Neural cell (in vitro differentiated cells): ENCODE measurements at regions not wholly inside any gene's neighbourhood (a gene's known extent, or its start where the extent isn't known, plus 50 kb on each side); places are given as distances from the start of the nearest gene placed in this dataset.

Source experiments
- H2AFZ ChIP-seq: fragments of 200-600, 300-800 bp; sonication (generic), shearing (Covaris generic); 2 replicates; pipeline ENCODE4 v1.6.0; 2014; ENCODE audit warnings: low read depth, mild to moderate bottlenecking, antibody characterized with exemption, low read length, moderate library complexity
- H3F3A ChIP-seq: fragments of 200-600 bp; shearing (Covaris generic); 2 replicates; pipeline ENCODE4 v1.6.1; 2016; ENCODE audit warnings: mild to moderate bottlenecking, moderate library complexity, mixed read lengths, antibody characterized with exemption, low read length; ENCODE audit not compliant: insufficient read depth, poor library complexity, severe bottlenecking
- H3K27ac ChIP-seq: fragments of 200-600, 300-800 bp; sonication (generic), shearing (Covaris generic); 2 replicates; pipeline ENCODE4 v1.5.1; 2014; ENCODE audit warnings: mild to moderate bottlenecking, low read length, moderate library complexity
- H3K27me3 ChIP-seq: fragments of 300-800, 200-600 bp; sonication (generic), shearing (Covaris generic); 2 replicates; pipeline ENCODE4 v1.6.0; 2014; ENCODE audit warnings: mild to moderate bottlenecking, low read depth, low read length, moderate library complexity; ENCODE audit not compliant: insufficient read depth
- H3K36me3 ChIP-seq: fragments of 300-800, 200-600 bp; sonication (generic), shearing (Covaris generic); 2 replicates; pipeline ENCODE4 v1.5.1; 2014; ENCODE audit warnings: mild to moderate bottlenecking, antibody characterized with exemption, low read length, moderate library complexity; ENCODE audit not compliant: insufficient read depth
- H3K4me2 ChIP-seq: fragments of 300-800, 200-600 bp; sonication (generic), shearing (Covaris generic); 2 replicates; pipeline ENCODE4 v1.6.0; 2014; ENCODE audit warnings: mild to moderate bottlenecking, low read length
- H3K4me3 ChIP-seq: fragments of 300-800, 200-600 bp; sonication (generic), shearing (Covaris generic); 2 replicates; pipeline ENCODE4 v1.5.1; 2014; ENCODE audit warnings: mild to moderate bottlenecking, low read length, moderate library complexity
- H3K79me2 ChIP-seq: fragments of 200-600 bp; shearing (Covaris generic); replicated peaks from 2 replicates; pipeline ENCODE4 v1.6.0; 2014; ENCODE audit warnings: mild to moderate bottlenecking, low read length, moderate library complexity; ENCODE audit not compliant: insufficient read depth
- H3K9ac ChIP-seq: fragments of 300-800, 200-600 bp; sonication (generic), shearing (Covaris generic); 2 replicates; pipeline ENCODE4 v1.6.1; 2016; ENCODE audit warnings: mild to moderate bottlenecking, low read length, mixed read lengths
- H3K9me2 ChIP-seq: fragments of 200-600 bp; shearing (Covaris generic); 2 replicates; pipeline ENCODE4 v1.6.1; 2016; ENCODE audit warnings: mild to moderate bottlenecking, low read length, mixed read lengths; ENCODE audit not compliant: insufficient read depth
- H3K9me3 ChIP-seq: fragments of 200-600, 300-800 bp; sonication (generic), shearing (Covaris generic); 2 replicates; pipeline ENCODE4 v1.6.1; 2016; ENCODE audit warnings: mild to moderate bottlenecking, mixed run types, low read length, moderate library complexity, mixed read lengths
- H4K20me1 ChIP-seq: fragments of 200-600 bp; shearing (Covaris generic); 2 replicates; pipeline ENCODE4 v1.6.1; 2016; ENCODE audit warnings: mild to moderate bottlenecking, mixed run types; ENCODE audit not compliant: insufficient read depth
- EP300 ChIP-seq: fragments of 450-650 bp; conservative IDR thresholded peaks from 2 replicates; pipeline ENCODE4 v1.6.1; 2014; ENCODE audit warnings: antibody characterized with exemption, mild to moderate bottlenecking, moderate library complexity; ENCODE audit not compliant: poor library complexity, severe bottlenecking
- EZH2 ChIP-seq: fragments of 200-600, 300-800 bp; shearing (Covaris generic), sonication (generic); IDR thresholded peaks from 2 replicates; pipeline ENCODE4 v1.6.1; 2014; ENCODE audit warnings: antibody characterized with exemption, low read length, borderline replicate concordance, mild to moderate bottlenecking; ENCODE audit not compliant: insufficient read depth, poor library complexity, severe bottlenecking
- MXI1 ChIP-seq: fragments of 450-650 bp; conservative IDR thresholded peaks from 2 replicates; pipeline ENCODE4 v1.6.1; 2014; ENCODE audit warnings: antibody characterized with exemption, mild to moderate bottlenecking; ENCODE audit not compliant: poor library complexity, severe bottlenecking
- POLR2AphosphoS5 ChIP-seq: IDR thresholded peaks from 2 replicates; pipeline ENCODE4 v1.6.1; 2012
- RAD21 ChIP-seq: fragments of 450-650 bp; conservative IDR thresholded peaks from 2 replicates; pipeline ENCODE4 v1.6.1; 2014; ENCODE audit warnings: antibody characterized with exemption, mild to moderate bottlenecking, moderate library complexity
- SMC3 ChIP-seq: fragments of 450-650 bp; conservative IDR thresholded peaks from 2 replicates; pipeline ENCODE4 v1.6.1; 2014; ENCODE audit warnings: antibody characterized with exemption, mild to moderate bottlenecking, moderate library complexity; ENCODE audit not compliant: poor library complexity
- TAF1 ChIP-seq: IDR thresholded peaks from 2 replicates; pipeline ENCODE4 v1.6.1; 2012; ENCODE audit warnings: low read depth
- TF ChIP-seq, protein P1 (sequence below): IDR thresholded peaks from 2 replicates; pipeline ENCODE4 v1.6.1; 2012; ENCODE audit warnings: borderline replicate concordance
- TF ChIP-seq, protein P2 (sequence below): fragments of 450-650 bp; IDR thresholded peaks from 2 replicates; pipeline ENCODE4 v1.5.1; 2014; ENCODE audit warnings: antibody characterized with exemption, mild to moderate bottlenecking, moderate library complexity; ENCODE audit not compliant: poor library complexity, severe bottlenecking

DNA sequence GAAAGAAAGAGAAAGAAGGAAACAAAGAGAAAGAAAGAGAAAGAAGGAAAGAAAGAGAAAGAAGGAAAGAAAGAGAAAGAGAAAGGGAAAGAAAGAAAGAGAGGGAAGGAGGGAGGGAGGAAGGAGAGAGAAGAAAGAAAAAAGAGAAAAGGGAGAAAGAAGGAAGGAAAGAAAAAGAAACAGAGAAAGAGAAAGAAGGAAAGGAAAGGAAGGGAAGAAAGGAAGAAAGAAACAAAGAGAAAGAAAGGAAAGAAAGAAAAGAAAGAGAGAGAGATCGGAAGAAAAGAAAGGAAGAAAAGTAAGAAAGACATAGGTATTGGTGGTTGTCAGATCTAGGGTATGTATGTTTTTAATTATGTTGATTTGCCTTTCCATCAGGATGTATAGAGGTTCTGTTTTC lies 342.3 kb downstream of the FOXG1 start:
- no peaks in the 10 kb centered on the region for H3K9me3 ChIP-seq
- no peak overlapping the region for H3K9ac ChIP-seq

DNA sequence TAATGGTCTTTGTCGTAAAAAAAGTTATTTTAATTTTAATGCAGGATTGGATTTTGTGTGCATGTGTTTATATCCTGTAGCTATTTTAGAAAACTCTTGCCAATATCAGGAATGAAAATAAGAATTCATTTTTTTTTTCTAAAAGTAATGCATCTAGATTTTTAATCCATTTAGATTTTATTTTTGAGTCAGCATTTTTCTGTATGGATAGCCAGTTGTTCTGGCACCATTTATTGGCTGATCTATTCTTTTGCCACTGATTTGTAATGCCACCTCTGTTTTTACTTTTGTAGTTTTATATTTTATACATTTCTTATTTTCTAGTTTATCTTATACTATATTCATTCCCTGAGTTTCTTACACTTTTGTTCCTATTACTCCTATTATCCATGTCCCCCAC lies 343.0 kb downstream of the FOXG1 start:
- H4K20me1 ChIP-seq: no peaks in the 10 kb centered on the region
- no peaks in the 10 kb centered on the region for H3K9me2 ChIP-seq
- no peaks in the 10 kb centered on the region for H3F3A ChIP-seq
- H3K27me3 ChIP-seq: no peaks in the 10 kb centered on the region
- no peak overlapping the region for H3K9ac ChIP-seq
- no peak overlapping the region for H3K4me2 ChIP-seq
- no peak overlapping the region for H3K4me3 ChIP-seq
- H3K9me3 ChIP-seq: no peaks in the 10 kb centered on the region
- H3K79me2 ChIP-seq: no peaks in the 10 kb centered on the region
- H3K27ac ChIP-seq: no peak overlapping the region
- no peak overlapping the region for H2AFZ ChIP-seq
- H3K36me3 ChIP-seq: no peaks in the 10 kb centered on the region
- no peak for TF ChIP-seq RAD21
- TF ChIP-seq SMC3: no peak
- no peak for TF ChIP-seq TAF1
- no peak for TF ChIP-seq EP300
- TF ChIP-seq MXI1: no peak
- TF ChIP-seq, protein P1, sequence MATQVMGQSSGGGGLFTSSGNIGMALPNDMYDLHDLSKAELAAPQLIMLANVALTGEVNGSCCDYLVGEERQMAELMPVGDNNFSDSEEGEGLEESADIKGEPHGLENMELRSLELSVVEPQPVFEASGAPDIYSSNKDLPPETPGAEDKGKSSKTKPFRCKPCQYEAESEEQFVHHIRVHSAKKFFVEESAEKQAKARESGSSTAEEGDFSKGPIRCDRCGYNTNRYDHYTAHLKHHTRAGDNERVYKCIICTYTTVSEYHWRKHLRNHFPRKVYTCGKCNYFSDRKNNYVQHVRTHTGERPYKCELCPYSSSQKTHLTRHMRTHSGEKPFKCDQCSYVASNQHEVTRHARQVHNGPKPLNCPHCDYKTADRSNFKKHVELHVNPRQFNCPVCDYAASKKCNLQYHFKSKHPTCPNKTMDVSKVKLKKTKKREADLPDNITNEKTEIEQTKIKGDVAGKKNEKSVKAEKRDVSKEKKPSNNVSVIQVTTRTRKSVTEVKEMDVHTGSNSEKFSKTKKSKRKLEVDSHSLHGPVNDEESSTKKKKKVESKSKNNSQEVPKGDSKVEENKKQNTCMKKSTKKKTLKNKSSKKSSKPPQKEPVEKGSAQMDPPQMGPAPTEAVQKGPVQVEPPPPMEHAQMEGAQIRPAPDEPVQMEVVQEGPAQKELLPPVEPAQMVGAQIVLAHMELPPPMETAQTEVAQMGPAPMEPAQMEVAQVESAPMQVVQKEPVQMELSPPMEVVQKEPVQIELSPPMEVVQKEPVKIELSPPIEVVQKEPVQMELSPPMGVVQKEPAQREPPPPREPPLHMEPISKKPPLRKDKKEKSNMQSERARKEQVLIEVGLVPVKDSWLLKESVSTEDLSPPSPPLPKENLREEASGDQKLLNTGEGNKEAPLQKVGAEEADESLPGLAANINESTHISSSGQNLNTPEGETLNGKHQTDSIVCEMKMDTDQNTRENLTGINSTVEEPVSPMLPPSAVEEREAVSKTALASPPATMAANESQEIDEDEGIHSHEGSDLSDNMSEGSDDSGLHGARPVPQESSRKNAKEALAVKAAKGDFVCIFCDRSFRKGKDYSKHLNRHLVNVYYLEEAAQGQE: no peak
- TF ChIP-seq, protein P2, sequence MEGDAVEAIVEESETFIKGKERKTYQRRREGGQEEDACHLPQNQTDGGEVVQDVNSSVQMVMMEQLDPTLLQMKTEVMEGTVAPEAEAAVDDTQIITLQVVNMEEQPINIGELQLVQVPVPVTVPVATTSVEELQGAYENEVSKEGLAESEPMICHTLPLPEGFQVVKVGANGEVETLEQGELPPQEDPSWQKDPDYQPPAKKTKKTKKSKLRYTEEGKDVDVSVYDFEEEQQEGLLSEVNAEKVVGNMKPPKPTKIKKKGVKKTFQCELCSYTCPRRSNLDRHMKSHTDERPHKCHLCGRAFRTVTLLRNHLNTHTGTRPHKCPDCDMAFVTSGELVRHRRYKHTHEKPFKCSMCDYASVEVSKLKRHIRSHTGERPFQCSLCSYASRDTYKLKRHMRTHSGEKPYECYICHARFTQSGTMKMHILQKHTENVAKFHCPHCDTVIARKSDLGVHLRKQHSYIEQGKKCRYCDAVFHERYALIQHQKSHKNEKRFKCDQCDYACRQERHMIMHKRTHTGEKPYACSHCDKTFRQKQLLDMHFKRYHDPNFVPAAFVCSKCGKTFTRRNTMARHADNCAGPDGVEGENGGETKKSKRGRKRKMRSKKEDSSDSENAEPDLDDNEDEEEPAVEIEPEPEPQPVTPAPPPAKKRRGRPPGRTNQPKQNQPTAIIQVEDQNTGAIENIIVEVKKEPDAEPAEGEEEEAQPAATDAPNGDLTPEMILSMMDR: no peak
- no peak for TF ChIP-seq POLR2AphosphoS5
- TF ChIP-seq EZH2: no peak

More for the DNA sequence above, 342.3 kb downstream of the FOXG1 start:
- H2AFZ ChIP-seq: no peak overlapping the region
- H3K9me2 ChIP-seq: no peaks in the 10 kb centered on the region
- TF ChIP-seq TAF1: no peak
- no peak for TF ChIP-seq POLR2AphosphoS5
- no peak for TF ChIP-seq SMC3
- TF ChIP-seq, protein P2: no peak
- TF ChIP-seq, protein P1: no peak
- TF ChIP-seq RAD21: no peak
- TF ChIP-seq MXI1: no peak
- TF ChIP-seq EZH2: no peak
- TF ChIP-seq EP300: no peak
- no peaks in the 10 kb centered on the region for H4K20me1 ChIP-seq
- no peak overlapping the region for H3K4me2 ChIP-seq
- H3K27me3 ChIP-seq: no peaks in the 10 kb centered on the region
- no peaks in the 10 kb centered on the region for H3K36me3 ChIP-seq
- no peaks in the 10 kb centered on the region for H3F3A ChIP-seq
- H3K4me3 ChIP-seq: no peak overlapping the region
- no peaks in the 10 kb centered on the region for H3K79me2 ChIP-seq
- H3K27ac ChIP-seq: no peak overlapping the region
